ENCODE measurements at regions not wholly inside any gene's neighbourhood (a gene's known extent, or its start where the extent isn't known, plus 50 kb on each side); places are given as distances from the start of the nearest gene placed in this dataset.

GRCh38 chr19:30699871-30700280 lies 327.7 kb downstream of the ZNF536 start:
- no peak for DNase-seq (ENCODE audit: low read depth)

GRCh38 chr19:30696514-30696913 lies 324.3 kb downstream of the ZNF536 start:
- DNase-seq (ENCODE audit: low read depth): no peak

- no peak for DNase-seq (ENCODE audit: low read depth)
Observed at GRCh38 chr19:30695171-30695875, 323.1 kb downstream of the ZNF536 start.

- DNase-seq (ENCODE audit: low read depth): no peak
Observed at GRCh38 chr19:30694156-30694755, 322.1 kb downstream of the ZNF536 start.

GRCh38 chr19:30692879-30693503 lies 320.8 kb downstream of the ZNF536 start:
- no peak for DNase-seq (ENCODE audit: low read depth)

- no peak for DNase-seq (ENCODE audit: low read depth)
Observed at GRCh38 chr19:30692181-30692811, 320.1 kb downstream of the ZNF536 start.

- no peak for DNase-seq (ENCODE audit: low read depth)
Observed at GRCh38 chr19:30691819-30692166, 319.6 kb downstream of the ZNF536 start.

GRCh38 chr19:30690935-30691818 lies 319.0 kb downstream of the ZNF536 start:
- DNase-seq (ENCODE audit: low read depth): no peak

GRCh38 chr19:30690525-30690924 lies 318.3 kb downstream of the ZNF536 start:
- DNase-seq (ENCODE audit: low read depth): no peak

DNA sequence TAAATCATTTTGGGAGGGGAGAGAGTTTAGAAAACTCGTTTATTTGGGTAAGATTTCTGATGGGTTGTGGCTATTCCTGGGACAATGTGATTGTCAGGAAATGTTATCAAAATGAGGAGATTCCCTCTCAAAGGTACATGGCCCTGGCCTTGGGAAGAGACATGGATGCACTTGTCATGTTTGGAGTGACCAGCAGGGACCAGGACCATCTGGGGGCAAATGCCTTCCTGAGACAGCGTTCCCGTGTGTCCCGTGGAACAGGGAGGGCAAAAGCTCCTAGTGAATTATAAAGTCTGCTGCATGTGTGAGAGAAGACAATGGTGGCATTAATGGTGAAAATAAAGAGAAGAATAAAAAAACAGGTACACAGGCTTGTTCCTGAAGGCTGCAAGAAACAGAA lies 317.3 kb downstream of the ZNF536 start:
- no peak for DNase-seq (ENCODE audit: low read depth)

- DNase-seq (ENCODE audit: low read depth): no peak
Observed at GRCh38 chr19:30688696-30689095, 316.5 kb downstream of the ZNF536 start.

DNA sequence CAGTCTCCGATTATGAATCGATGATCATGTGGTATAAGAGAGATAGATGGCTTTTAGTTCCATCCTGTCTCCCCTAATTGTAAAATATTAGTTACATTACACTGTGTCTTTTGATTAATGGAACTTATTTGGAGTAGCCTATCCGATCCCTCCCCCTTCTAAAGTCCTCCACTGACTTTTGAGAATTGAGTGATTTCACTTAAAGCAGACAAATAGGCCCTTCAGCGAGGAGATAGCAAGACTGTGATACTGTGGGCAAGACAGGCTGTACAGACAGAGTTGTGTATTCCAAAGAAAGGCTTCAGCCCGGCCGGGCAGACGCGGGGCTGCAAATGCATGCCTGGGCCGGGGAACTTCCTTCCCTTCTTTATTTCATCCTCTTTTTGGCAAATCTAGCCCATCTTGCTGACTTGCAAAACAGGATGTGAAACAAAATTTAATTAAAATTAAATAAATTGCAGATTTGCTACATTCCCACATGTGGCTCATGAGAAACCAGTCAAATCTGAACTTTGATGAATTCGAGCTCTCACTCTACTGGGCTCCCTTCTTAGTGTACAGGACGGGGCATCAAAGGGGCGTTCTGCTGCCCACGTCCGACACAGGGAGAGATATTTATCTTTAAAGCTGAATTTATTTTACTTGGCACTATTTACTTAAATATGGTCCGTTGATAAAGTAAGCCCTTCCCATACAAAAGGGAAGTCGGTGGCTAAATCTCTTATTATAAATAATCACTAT lies 314.8 kb downstream of the ZNF536 start:
- DNase-seq (ENCODE audit: low read depth): no peak

DNA sequence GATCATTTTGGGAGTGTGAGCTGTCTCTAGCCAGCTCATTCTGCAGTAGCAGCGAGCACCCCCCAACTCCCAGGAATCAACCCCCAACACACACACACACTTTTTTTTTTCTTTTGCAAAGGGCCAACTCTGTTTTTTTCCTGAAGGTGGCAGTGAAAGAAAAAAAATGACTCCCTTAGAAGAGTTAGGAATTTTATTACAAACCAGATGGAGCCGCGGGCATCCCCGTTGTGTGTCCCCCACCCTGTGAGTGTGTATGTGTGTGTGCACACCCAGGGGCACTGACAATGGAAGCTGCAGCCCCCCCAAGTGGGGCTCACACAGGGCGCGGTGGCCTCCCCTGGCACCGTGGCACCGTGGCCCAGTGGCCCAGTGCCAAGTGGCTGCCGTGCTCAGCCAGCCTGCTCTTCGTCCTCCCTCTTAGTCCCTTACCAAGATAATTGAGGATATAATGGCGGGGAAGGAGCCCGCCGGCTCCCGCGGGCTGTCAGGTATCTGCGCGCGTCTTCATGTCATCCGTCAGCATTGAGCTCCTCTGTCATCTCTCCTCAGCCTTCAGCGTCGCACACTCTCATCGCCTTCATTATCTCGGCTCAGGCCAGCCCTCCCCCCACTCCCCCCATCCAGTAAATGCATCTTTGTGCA lies 314.1 kb downstream of the ZNF536 start:
- no peak for DNase-seq (ENCODE audit: low read depth)

DNA sequence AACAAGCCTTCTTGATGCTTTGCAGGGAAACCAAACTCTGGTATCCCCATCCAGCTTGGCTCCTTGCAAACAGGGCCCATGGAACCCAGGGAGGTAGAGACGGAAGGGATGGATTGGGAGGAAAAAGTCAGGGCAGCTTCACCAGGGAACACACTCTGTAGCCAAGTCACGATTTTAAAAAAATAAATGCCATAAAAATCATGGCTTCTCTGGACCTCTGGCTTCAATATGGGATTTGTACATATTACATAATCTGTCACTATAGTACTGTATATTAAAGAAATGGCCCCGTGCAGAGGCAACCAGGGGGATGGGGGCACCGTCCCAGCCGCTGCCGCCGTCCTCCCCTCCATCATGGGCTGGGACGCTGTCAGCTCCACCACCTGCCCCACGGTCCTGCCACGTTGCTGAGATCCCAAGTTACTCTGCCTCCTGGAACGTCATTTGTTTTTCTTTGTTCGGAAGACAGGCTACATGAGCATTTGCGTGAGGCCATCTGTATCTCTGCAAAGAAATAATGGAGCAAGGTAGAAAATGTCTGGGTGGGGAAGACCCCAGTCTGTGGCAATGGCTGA lies 313.3 kb downstream of the ZNF536 start:
- DNase-seq (ENCODE audit: low read depth): no peak

GRCh38 chr19:30684613-30685012 lies 312.4 kb downstream of the ZNF536 start:
- DNase-seq (ENCODE audit: low read depth): no peak

DNA sequence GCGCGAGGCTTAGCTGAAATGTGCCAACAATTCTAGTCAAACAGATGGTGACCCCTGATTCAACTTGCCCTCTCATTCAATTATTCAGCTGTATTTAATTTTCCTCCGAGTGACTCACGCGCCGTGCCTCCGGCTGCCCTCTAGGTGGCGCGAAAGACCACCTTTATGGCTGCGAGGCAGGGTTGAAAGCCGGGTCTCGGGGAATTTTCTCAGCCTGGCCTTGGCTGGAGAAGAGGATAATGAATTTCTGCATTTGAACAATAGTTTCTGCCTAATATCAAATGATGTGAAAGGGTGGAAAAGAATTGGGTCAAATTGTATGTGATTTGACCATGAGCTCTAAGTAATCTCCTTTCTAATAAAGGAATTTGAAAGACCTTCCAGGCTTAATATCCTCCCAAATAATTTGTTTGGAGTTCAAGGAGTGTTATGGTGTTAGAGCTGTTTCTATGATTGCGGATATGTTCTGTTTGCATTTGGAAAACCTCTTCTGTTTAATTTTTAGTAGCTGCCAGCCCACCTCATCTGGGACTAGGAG lies 310.9 kb downstream of the ZNF536 start:
- DNase-seq (ENCODE audit: low read depth): peak; percentile 41

- DNase-seq (ENCODE audit: low read depth): no peak
Observed at GRCh38 chr19:30682146-30682998, 310.2 kb downstream of the ZNF536 start.

- DNase-seq (ENCODE audit: low read depth): no peak
Observed at GRCh38 chr19:30681162-30682100, 309.2 kb downstream of the ZNF536 start.
